ENCODE measurements at regions not wholly inside any gene's neighbourhood (a gene's known extent, or its start where the extent isn't known, plus 50 kb on each side); places are given as distances from the start of the nearest gene placed in this dataset.

GRCh38 chr2:82139979-82140611 lies 1835.5 kb upstream of the LRRTM1 start:
- H3K9me3 ChIP-seq (ENCODE audit: control insufficient read depth, low read length) = no peaks in the 10 kb centered on the region
- no peaks in the 10 kb centered on the region for H3K27me3 ChIP-seq (ENCODE audit: control insufficient read depth, insufficient read depth)
- 85% methylated on average over 5 of the region's 5 CpGs for WGBS
- H3K4me1 ChIP-seq (ENCODE audit: control insufficient read depth, insufficient read depth, low read length) = no peaks in the 10 kb centered on the region
- DNase-seq (no peak), ATAC-seq (no peak)
- H3K4me3 ChIP-seq (ENCODE audit: low read length) = no peak overlapping the region
- no peak overlapping the region for H3K27ac ChIP-seq (ENCODE audit: low read length)
- intact Hi-C loops (cut with DNase I) = no loop called here

GRCh38 chr2:82137441-82137840 lies 1832.9 kb upstream of the LRRTM1 start:
- no peaks in the 10 kb centered on the region for H3K27me3 ChIP-seq (ENCODE audit: control insufficient read depth, insufficient read depth)
- no peak for DNase-seq
- no peaks in the 10 kb centered on the region for H3K4me1 ChIP-seq (ENCODE audit: control insufficient read depth, insufficient read depth, low read length)
- WGBS = 88% methylated on average over 8 of the region's 8 CpGs
- H3K27ac ChIP-seq (ENCODE audit: low read length) = no peak overlapping the region
- no peaks in the 10 kb centered on the region for H3K9me3 ChIP-seq (ENCODE audit: control insufficient read depth, low read length)
- no peak for ATAC-seq
- intact Hi-C loops (cut with DNase I) = no loop called here
- no peak overlapping the region for H3K4me3 ChIP-seq (ENCODE audit: low read length)

DNA sequence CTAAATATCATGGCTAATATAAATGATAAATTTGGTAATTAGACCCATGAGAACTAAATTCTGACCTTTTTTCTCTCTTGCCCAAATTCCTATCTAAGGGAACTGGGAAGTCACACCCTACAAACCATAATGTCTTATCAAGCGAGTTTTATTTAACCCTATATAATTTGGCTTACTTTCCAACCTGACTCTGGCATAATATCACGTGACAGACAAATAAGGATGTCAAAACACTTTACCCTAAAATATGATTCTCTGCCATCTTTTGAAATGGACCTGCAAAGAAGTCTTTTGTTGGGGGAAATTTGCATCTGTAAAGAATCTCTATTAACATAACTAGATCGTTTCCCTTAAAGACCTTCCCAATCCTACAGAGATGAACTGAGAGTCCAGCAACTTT lies 1823.5 kb upstream of the LRRTM1 start:
- no peak for DNase-seq
- no peak overlapping the region for H3K27ac ChIP-seq (ENCODE audit: low read length)
- no peak for ATAC-seq
- no peaks in the 10 kb centered on the region for H3K27me3 ChIP-seq (ENCODE audit: control insufficient read depth, insufficient read depth)
- intact Hi-C loops (cut with DNase I) = no loop called here
- H3K4me1 ChIP-seq (ENCODE audit: control insufficient read depth, insufficient read depth, low read length) = no peaks in the 10 kb centered on the region
- WGBS = 69% methylated on average over 3 of the region's 3 CpGs
- no peak overlapping the region for H3K4me3 ChIP-seq (ENCODE audit: low read length)
- no peaks in the 10 kb centered on the region for H3K9me3 ChIP-seq (ENCODE audit: control insufficient read depth, low read length)

GRCh38 chr2:82124629-82125028 lies 1820.1 kb upstream of the LRRTM1 start:
- Histone ChIP-seq H3K27me3 (ENCODE audit: control insufficient read depth, insufficient read depth) (no peaks in the 10 kb centered on the region), H3K4me1 (ENCODE audit: control insufficient read depth, insufficient read depth, low read length) (no peaks in the 10 kb centered on the region), H3K4me3 (ENCODE audit: low read length) (no peak overlapping the region), H3K9me3 (ENCODE audit: control insufficient read depth, low read length) (no peaks in the 10 kb centered on the region), H3K27ac (ENCODE audit: low read length) (no peak overlapping the region)
- intact Hi-C loops (cut with DNase I) = no loop called here
- ATAC-seq = no peak
- 60% methylated on average over 3 of the region's 3 CpGs for WGBS
- DNase-seq = peak in 1 of 3 donors; percentile 10

- ATAC-seq (no peak), DNase-seq (no peak)
- Histone ChIP-seq H3K4me3 (ENCODE audit: low read length) (no peak overlapping the region), H3K27me3 (ENCODE audit: control insufficient read depth, insufficient read depth) (no peaks in the 10 kb centered on the region), H3K9me3 (ENCODE audit: control insufficient read depth, low read length) (no peaks in the 10 kb centered on the region), H3K4me1 (ENCODE audit: control insufficient read depth, insufficient read depth, low read length) (no peaks in the 10 kb centered on the region), H3K27ac (ENCODE audit: low read length) (no peak overlapping the region)
- WGBS = 90% methylated on average over 5 of the region's 5 CpGs
- intact Hi-C loops (cut with DNase I) = no loop called here
These were observed 1816.1 kb upstream of the LRRTM1 start for GRCh38 chr2:82120654-82121053.

- intact Hi-C loops (cut with DNase I) = no loop called here
- DNase-seq (no peak), ATAC-seq (no peak)
- WGBS = 58% methylated on average over 2 of the region's 2 CpGs
- Histone ChIP-seq H3K4me1 (ENCODE audit: control insufficient read depth, insufficient read depth, low read length) (no peaks in the 10 kb centered on the region), H3K9me3 (ENCODE audit: control insufficient read depth, low read length) (no peaks in the 10 kb centered on the region), H3K4me3 (ENCODE audit: low read length) (no peak overlapping the region), H3K27ac (ENCODE audit: low read length) (no peak overlapping the region), H3K27me3 (ENCODE audit: control insufficient read depth, insufficient read depth) (no peaks in the 10 kb centered on the region)
These were observed 1815.6 kb upstream of the LRRTM1 start for GRCh38 chr2:82120115-82120514.

DNA sequence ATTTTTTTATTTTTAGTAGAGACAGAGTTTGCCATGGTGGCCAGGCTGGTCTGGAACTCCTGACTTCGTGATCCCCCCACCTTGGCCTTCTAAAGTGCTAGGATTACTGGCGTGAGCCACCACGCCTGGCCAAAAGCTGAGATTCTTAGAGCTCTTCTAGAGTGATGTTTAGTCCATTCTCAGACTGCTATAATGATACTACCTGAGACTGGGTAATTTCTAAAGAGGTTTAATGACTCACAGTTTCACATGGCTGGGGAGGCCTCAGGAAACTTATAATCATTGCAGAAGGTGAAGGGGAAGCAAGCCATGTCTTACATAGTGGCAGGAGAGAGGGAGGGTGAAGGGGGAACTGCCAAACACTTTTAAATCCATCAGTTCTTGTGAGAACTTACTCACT lies 1804.9 kb upstream of the LRRTM1 start:
- WGBS = 85% methylated on average over 3 of the region's 3 CpGs
- no peak overlapping the region for H3K4me3 ChIP-seq (ENCODE audit: low read length)
- no peaks in the 10 kb centered on the region for H3K4me1 ChIP-seq (ENCODE audit: control insufficient read depth, insufficient read depth, low read length)
- H3K27me3 ChIP-seq (ENCODE audit: control insufficient read depth, insufficient read depth) = no peaks in the 10 kb centered on the region
- DNase-seq (no peak), ATAC-seq (no peak)
- intact Hi-C loops (cut with DNase I) = no loop called here
- no peak overlapping the region for H3K27ac ChIP-seq (ENCODE audit: low read length)
- peaks cover 5% of the 10 kb centered on the region for H3K9me3 ChIP-seq (ENCODE audit: control insufficient read depth, low read length)

GRCh38 chr2:82098617-82099016 lies 1794.1 kb upstream of the LRRTM1 start:
- H3K4me1 ChIP-seq (ENCODE audit: control insufficient read depth, insufficient read depth, low read length) = no peaks in the 10 kb centered on the region
- no peaks in the 10 kb centered on the region for H3K9me3 ChIP-seq (ENCODE audit: control insufficient read depth, low read length)
- no peak for ATAC-seq
- DNase-seq = no peak
- intact Hi-C loops (cut with DNase I) = no loop called here
- H3K4me3 ChIP-seq (ENCODE audit: low read length) = no peak overlapping the region
- no peaks in the 10 kb centered on the region for H3K27me3 ChIP-seq (ENCODE audit: control insufficient read depth, insufficient read depth)
- no peak overlapping the region for H3K27ac ChIP-seq (ENCODE audit: low read length)
- WGBS = 53% methylated on average over 1 of the region's 1 CpG

DNA sequence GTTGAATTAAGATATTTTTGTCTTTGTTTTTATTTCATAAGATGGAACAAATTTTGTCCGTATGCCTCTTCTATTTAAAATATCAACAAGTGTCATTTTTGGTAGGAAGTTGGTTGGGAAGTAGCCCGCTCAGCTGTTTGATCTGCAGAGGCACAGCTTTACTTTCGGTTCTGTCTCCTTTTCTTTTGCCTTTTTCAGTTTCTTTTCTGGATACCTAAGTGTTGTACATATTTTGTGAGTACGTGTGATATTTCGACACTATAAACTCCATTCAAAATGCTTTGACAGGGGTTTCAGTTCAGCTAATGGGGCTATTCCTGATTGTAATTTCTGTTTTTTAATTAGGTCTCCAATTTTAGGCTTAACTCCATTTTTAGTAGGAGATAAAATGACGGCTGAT lies 1785.0 kb upstream of the LRRTM1 start:
- peak overlapping the region; percentile 48 for H3K4me3 ChIP-seq (ENCODE audit: low read length)
- intact Hi-C loops (cut with DNase I) = no loop called here

GRCh38 chr2:82084679-82085392 lies 1780.3 kb upstream of the LRRTM1 start:
- DNase-seq = no peak
- no peak overlapping the region for H3K4me3 ChIP-seq (ENCODE audit: low read length)
- WGBS = 92% methylated on average over 1 of the region's 1 CpG
- no peak overlapping the region for H3K27ac ChIP-seq (ENCODE audit: low read length)
- ATAC-seq = no peak
- intact Hi-C loops (cut with DNase I) = no loop called here
- H3K9me3 ChIP-seq (ENCODE audit: control insufficient read depth, low read length) = no peaks in the 10 kb centered on the region
- no peaks in the 10 kb centered on the region for H3K4me1 ChIP-seq (ENCODE audit: control insufficient read depth, insufficient read depth, low read length)
- H3K27me3 ChIP-seq (ENCODE audit: control insufficient read depth, insufficient read depth) = no peaks in the 10 kb centered on the region

More for the DNA sequence above, 1785.0 kb upstream of the LRRTM1 start:
- no peaks in the 10 kb centered on the region for H3K9me3 ChIP-seq (ENCODE audit: control insufficient read depth, low read length)
- no peaks in the 10 kb centered on the region for H3K4me1 ChIP-seq (ENCODE audit: control insufficient read depth, insufficient read depth, low read length)
- no peak for ATAC-seq
- WGBS = 47% methylated on average over 6 of the region's 6 CpGs
- no peaks in the 10 kb centered on the region for H3K27me3 ChIP-seq (ENCODE audit: control insufficient read depth, insufficient read depth)
- no peak for DNase-seq
- no peak overlapping the region for H3K27ac ChIP-seq (ENCODE audit: low read length)

- no peaks in the 10 kb centered on the region for H3K27me3 ChIP-seq (ENCODE audit: control insufficient read depth, insufficient read depth)
- WGBS = 86% methylated on average over 2 of the region's 2 CpGs
- H3K27ac ChIP-seq (ENCODE audit: low read length) = no peak overlapping the region
- intact Hi-C loops (cut with DNase I) = no loop called here
- DNase-seq = no peak
- ATAC-seq = no peak
- H3K4me1 ChIP-seq (ENCODE audit: control insufficient read depth, insufficient read depth, low read length) = no peaks in the 10 kb centered on the region
- no peak overlapping the region for H3K4me3 ChIP-seq (ENCODE audit: low read length)
- no peaks in the 10 kb centered on the region for H3K9me3 ChIP-seq (ENCODE audit: control insufficient read depth, low read length)
These were observed 1771.3 kb upstream of the LRRTM1 start for GRCh38 chr2:82075875-82076274.
